ENCODE measurements at regions not wholly inside any gene's neighbourhood (a gene's known extent, or its start where the extent isn't known, plus 50 kb on each side); places are given as distances from the start of the nearest gene placed in this dataset.

GRCh38 chr12:127149226-127149964, 1117.6 kb upstream of the TMEM132C start:
- Histone ChIP-seq H3K56ac (replicated peaks; ENCODE audit: insufficient read length, low read depth, low read length) (no peak overlapping the region), H3K4me2 (ENCODE audit: insufficient read depth in 1 of 2, low read depth in 2 of 2, low read length in 2 of 2) (no peak overlapping the region), H4K91ac (replicated peaks; ENCODE audit: insufficient read length, low read length) (no peak overlapping the region), H2BK15ac (ENCODE audit: low read length) (no peak overlapping the region), H2BK120ac (replicated peaks; ENCODE audit: low read depth, low read length) (no peak overlapping the region), H2BK5ac (ENCODE audit: low read depth, low read length) (no peak overlapping the region), H3K79me1 (ENCODE audit: low read depth, low read length) (no peaks in the 10 kb centered on the region), H4K20me1 (replicated peaks in 1 of 2; ENCODE audit: control insufficient read depth in 1 of 2, insufficient read depth in 2 of 2, low read length in 2 of 2) (no peaks in the 10 kb centered on the region), H3K9ac (replicated peaks in 1 of 4; ENCODE audit: extremely low read depth in 1 of 4, low read depth in 3 of 4, low read length in 3 of 4) (no peak overlapping the region), H3K23me2 (ENCODE audit: low read depth, low read length) (no peaks in the 10 kb centered on the region), H2AFZ (ENCODE audit: low read length) (no peak overlapping the region), H4K8ac (ENCODE audit: extremely low read depth, insufficient read depth, low read length) (no peak overlapping the region), H3K27me3 (replicated peaks in 1 of 4; ENCODE audit: control insufficient read depth in 3 of 4, extremely low read depth in 1 of 4, insufficient read depth in 3 of 4, low read length in 3 of 4) (no peaks in the 10 kb centered on the region), H3K14ac (ENCODE audit: insufficient read length) (no peak overlapping the region), H3K79me2 (ENCODE audit: control insufficient read depth in 1 of 2, insufficient read depth in 2 of 2, low read length in 2 of 2) (no peaks in the 10 kb centered on the region), H2BK20ac (ENCODE audit: low read length) (no peak overlapping the region), H4K5ac (ENCODE audit: insufficient read length, low read depth, low read length) (no peak overlapping the region), H3K4me1 (replicated peaks in 1 of 4; ENCODE audit: control insufficient read depth in 3 of 4, insufficient read depth in 4 of 4, low read length in 3 of 4) (peaks cover 9 to 15% (median 15%) of the 10 kb centered on the region in 4 experiments; a peak in 4 of 7 replicates), H3K23ac (ENCODE audit: insufficient read length) (no peak overlapping the region), H3K27ac (ENCODE audit: low read depth, low read length) (no peak overlapping the region), H3K4ac (replicated peaks; ENCODE audit: insufficient read length, low read depth, low read length) (no peak overlapping the region), H2BK12ac (ENCODE audit: low read depth, low read length) (no peak overlapping the region), H3K18ac (ENCODE audit: extremely low read depth, low read length) (no peak overlapping the region), H3K4me3 (ENCODE audit: extremely low read depth in 1 of 4, insufficient read depth in 2 of 4, low read depth in 3 of 4, low read length in 4 of 4) (no peak overlapping the region), H2AK5ac (ENCODE audit: low read depth, low read length) (no peak overlapping the region), H3K9me3 (ENCODE audit: insufficient read depth in 2 of 2, low read depth in 1 of 2, low read length in 1 of 2) (peaks cover 0 to 9% of the 10 kb centered on the region in 2 experiments; a peak in 1 of 4 replicates), H3K36me3 (ENCODE audit: control insufficient read depth in 2 of 4, insufficient read depth in 4 of 4, low read length in 3 of 4) (peaks cover 0 to 5% (median 0%) of the 10 kb centered on the region in 4 experiments; a peak in 1 of 8 replicates)
- 87% methylated on average over 2 of the region's 2 CpGs; no CpG with 5 or more reads in 1 of the 2 experiments for WGBS, 2 experiments (ENCODE audit: extremely low coverage in 1 of 2, insufficient coverage in 1 of 2, insufficient read length in 1 of 2, insufficient replicate concordance in 2 of 2, low coverage in 1 of 2, low lambda C conversion rate in 2 of 2, missing lambda C conversion rate in 1 of 2)
- FAIRE-seq (no peak), DNase-seq (ENCODE audit: low read depth in 1 of 2, low spot score in 2 of 2) (no peak)
- no peak for TF ChIP-seq SAP30 (IDR thresholded peaks at IDR 0.05; ENCODE audit: insufficient read depth, insufficient replicate concordance, low read length)
- no peak for TF ChIP-seq POU5F1 (IDR thresholded peaks at IDR 0.05; ENCODE audit: low read depth, low read length)
- TF ChIP-seq CBX8 (IDR thresholded peaks at IDR 0.05; ENCODE audit: borderline replicate concordance, low read depth, low read length), result no peak
- no peak for TF ChIP-seq SP4 (IDR thresholded peaks at IDR 0.05; ENCODE audit: low read length)
- TF ChIP-seq, protein P1, sequence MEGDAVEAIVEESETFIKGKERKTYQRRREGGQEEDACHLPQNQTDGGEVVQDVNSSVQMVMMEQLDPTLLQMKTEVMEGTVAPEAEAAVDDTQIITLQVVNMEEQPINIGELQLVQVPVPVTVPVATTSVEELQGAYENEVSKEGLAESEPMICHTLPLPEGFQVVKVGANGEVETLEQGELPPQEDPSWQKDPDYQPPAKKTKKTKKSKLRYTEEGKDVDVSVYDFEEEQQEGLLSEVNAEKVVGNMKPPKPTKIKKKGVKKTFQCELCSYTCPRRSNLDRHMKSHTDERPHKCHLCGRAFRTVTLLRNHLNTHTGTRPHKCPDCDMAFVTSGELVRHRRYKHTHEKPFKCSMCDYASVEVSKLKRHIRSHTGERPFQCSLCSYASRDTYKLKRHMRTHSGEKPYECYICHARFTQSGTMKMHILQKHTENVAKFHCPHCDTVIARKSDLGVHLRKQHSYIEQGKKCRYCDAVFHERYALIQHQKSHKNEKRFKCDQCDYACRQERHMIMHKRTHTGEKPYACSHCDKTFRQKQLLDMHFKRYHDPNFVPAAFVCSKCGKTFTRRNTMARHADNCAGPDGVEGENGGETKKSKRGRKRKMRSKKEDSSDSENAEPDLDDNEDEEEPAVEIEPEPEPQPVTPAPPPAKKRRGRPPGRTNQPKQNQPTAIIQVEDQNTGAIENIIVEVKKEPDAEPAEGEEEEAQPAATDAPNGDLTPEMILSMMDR (IDR thresholded peaks at IDR 0.05; ENCODE audit: control extremely low read depth in 1 of 3, insufficient read depth in 1 of 3, low read depth in 1 of 3, low read length in 3 of 3), result no peak
- no peak for TF ChIP-seq CHD1 (IDR thresholded peaks at IDR 0.05; ENCODE audit: low read depth, low read length)
- TF ChIP-seq POLR2AphosphoS5 (IDR thresholded peaks at IDR 0.05; ENCODE audit: low read depth, low read length), result no peak
- no peak for TF ChIP-seq RXRA (IDR thresholded peaks at IDR 0.05; ENCODE audit: insufficient read depth, low read depth, low read length)
- ChIA-PET POLR2A (ENCODE audit: partially characterized antibody) (no interaction called here), CTCF (ENCODE audit: partially characterized antibody) (no interaction called here)
